ENCODE measurements at regions not wholly inside any gene's neighbourhood (a gene's known extent, or its start where the extent isn't known, plus 50 kb on each side); places are given as distances from the start of the nearest gene placed in this dataset.
"Not testable (repeated sequence)": the region's sequence is repeated elsewhere in the genome, so short reads cannot be mapped to it uniquely, and the experiment has no call there.

DNA sequence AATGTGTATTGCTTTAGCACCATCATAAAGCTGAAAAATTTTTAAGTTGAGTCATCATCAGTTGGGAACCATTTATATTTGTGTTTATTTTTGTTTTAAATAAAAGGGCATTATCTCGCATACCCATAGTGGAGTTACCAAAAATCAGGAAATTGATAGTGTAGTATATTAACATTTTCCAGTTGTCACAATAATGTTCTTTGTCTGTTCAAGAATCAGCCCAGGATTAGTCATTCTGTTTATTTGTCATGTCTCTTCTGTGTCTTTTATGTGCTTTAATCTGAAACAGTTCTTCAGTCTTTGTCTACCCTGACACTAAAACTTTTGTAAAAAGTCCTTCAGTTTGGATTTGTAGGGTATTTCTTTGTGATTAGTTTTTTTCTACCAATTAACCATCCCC, 827.8 kb upstream of the ZWINT start:
- DNase-seq (ENCODE audit: low spot score) = no peak

DNA sequence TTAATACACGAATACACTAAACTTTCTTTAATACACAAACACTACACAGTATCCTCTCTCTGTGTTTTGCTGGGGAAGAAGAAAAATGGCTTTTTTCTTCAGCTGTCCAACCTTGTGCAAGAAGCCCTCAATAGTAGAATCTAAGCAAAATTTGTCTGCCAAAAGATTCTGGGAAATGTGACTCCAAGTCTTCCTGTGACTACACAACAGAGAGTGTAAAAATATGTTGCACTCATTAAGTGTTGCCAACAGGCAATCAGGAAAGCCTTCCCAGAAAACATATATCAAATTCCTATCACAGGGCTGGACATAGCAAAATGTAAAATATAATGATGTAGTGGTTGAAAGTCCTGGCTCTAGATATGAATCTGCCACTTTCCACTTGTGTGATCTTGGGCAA, 825.1 kb upstream of the ZWINT start:
- DNase-seq (ENCODE audit: low spot score) = no peak

DNA sequence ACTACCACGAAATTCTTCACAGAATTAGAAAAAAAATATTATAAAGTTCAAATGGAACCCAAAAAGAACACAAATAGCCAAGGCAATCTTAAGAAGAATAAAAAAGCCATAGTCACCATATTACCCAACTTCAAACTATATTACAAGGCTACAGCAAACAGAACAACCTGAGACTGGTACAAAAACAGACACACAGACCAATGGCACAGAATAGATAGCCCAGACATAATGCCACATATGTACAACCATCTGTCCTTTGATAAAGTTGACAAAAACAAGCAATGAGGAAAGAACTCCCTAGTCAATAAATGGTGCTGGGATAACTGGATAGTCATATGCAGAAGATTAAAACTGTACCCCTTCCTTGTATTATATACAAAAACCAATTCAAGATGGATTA, 808.5 kb upstream of the ZWINT start:
- DNase-seq (ENCODE audit: low spot score) = no peak

DNA sequence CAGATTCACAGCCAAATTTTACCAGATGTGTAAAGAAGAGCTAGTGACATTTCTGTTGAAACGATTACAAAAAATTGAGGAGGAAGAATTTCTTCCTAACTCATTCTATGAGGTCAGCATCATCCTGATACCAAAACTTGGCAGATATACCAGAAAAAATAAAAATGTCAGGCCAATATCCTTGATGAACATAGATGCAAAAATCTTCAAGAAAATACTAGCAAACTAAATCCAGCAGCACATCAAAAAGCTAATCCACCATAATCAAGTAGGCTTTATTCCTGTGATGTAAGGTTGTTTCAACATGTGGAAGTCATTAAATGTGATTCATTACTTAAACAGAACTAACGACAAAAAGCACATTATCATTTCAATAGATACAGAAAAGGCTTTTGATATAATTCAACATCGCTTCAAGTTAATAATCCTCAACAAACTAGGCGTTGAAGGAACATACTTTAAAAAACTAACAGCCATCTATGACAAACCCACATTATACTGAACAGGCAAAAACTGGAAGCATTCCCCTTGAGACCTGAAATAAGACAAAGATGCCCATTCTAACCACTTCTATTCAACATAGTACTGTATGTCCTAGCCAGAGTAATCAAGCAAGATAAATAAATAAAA, 807.7 kb upstream of the ZWINT start:
- DNase-seq (ENCODE audit: low spot score) = no peak

DNA sequence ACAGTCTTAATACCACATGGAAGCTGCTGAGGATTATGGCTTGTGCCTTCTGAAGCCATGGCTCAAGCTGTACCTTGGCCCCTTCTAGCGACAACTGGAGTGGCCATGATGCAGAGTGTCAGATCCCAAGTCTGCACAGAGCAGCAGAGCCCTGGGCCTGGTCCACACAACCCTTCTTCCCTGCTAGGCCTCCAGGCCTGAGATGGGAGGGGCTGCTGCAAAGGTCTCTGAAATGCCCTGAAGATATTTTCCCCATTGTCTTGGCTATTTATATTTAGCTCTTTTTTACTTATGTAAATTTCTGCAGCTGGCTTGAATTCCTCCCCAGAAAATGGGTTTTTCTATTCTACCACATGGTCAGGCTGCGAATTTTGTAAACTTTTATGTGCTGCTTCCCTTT, 804.6 kb upstream of the ZWINT start:
- DNase-seq (ENCODE audit: low spot score) = no peak

DNA sequence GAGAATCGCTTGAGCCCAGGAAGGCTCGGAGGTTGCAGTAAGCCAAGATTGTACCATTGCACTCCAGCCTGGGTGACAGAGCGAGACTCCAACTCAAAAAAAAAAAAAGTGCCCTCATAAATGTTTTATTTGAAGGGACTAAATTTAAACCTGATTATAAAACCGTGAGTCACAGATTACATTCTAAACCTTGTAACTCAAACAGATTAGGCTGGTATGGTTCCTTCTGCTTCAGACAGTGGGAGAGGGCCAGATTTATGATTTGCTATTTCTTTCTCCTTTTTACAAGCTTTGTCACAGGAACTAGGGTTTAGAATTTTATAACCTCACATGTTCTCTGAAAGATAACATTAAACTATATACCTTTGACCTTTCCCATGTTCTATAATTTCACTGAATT, 801.2 kb upstream of the ZWINT start:
- no peak for DNase-seq (ENCODE audit: low spot score)

DNA sequence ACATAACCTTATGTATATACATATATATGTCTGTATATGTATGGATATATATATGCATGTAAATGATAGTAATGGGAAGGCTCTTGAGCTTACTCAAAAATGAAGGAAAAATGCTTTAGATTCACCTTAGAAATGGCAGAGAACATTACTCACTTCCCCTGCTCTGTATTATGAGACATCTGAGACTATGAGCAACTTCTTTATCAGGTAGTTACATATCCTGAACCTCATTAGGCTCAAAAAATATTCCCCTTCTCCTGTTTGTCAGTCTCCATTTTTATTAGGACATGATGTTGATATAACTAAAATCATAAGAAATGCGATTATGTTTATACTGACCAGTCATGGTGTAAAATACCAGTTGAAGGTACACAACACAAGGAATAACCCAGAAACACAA, 800.1 kb upstream of the ZWINT start:
- DNase-seq (ENCODE audit: low spot score) = no peak

DNA sequence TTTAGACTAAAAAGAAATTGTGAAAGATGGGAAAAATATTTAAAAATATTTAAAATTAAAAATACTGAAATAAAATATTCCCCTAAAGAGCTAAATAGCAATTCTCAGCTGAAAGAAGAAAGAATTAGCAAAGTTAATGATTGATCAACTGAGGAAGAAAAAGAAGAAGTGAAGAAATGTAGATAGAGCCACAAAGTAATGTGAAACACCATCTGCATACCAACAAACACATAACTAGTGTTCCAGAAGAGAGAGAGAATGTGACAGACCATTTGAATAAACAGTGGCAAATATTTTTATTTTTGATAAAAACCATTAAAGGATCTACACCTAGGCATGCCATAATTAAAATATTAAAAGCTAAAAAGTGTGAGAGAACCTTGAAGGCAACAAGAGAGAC, 784.5 kb upstream of the ZWINT start:
- DNase-seq (ENCODE audit: low spot score) = no peak

DNA sequence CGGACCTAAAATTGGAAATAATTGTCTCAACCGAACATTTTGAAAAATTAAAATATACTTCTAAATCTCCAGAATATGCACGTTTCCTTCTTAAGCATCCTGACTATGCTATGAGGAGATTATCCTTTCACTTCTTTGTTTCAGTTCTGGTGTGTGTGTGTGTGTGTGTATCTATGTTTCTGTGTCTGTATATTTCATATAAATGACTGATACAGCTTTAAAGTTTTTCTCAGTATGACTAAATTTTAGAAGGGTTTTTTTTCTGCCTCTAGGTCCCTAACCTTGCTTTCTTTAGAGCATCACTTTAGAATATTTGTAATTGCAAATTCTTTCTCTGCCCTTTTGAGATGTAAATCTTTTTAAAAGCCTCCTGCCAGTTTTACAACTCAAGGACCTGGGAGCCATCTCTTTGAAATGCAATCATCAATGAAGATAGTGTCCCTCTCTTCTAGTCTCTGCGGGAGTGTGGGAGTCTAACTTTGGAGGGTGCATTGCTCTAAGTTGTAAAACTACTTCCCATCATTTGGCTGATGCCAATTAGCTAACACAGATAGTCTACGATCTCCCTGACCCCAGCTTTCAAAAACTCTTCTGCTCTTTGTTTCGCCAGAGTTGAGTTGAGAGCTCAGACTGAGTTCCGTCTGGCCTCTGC, 782.0 kb upstream of the ZWINT start:
- no peak for DNase-seq (ENCODE audit: low spot score)

DNA sequence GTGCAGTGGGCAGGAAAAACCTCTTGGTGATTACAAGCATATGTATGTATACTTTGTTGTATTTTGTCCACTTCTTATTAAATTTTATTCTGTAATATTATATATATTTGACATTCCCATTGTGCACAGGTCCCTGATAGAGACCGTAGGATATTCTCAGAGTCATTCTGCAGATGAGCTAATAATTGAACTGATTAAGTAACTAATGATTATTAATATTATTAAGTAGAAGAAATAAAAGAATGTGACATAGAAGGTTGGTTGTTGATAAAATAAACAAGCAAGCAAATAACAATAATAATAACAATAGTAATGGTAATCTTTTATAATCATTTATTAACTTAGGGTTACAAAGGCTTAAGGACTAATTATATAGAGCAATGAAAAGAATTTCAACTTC, 780.6 kb upstream of the ZWINT start:
- DNase-seq (ENCODE audit: low spot score) = no peak

DNA sequence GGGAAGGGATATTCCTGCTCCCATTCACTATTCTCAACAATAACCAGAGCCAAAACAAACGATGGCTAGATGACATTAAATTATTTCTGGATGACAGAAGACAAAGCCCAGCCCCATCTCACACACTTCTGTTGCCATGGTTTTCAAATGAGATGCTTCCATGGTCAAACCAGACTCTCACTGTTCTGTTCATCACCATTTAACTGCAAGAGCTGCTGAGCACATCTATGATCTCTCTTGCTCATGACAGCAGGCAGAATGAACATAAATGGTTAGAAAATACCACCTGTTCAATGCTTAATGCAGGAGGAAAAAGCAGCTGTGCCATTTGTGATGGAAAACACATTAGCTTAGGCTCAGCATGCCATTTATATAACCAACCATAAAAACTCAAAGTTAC, 758.6 kb upstream of the ZWINT start:
- no peak for DNase-seq (ENCODE audit: low spot score)

DNA sequence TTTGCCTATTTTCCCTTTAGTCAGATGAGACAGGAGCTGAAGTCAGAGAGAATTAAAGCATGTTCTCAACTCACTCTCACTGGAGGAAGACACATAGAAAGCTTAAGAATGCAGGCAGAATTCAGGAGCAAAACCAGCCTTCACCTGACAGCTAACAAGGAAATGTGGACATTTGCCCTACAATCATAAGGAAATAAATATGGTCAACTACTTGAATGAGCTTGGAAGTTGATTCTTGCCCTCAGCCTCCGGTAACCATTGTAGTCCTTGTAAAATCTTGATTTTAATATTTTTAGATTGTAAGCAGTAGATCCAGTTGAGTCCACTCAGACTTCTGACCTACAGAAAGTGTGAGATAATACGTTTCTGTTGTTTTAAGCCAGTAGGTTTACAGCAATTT, 752.5 kb upstream of the ZWINT start:
- no peak for DNase-seq (ENCODE audit: low spot score)

DNA sequence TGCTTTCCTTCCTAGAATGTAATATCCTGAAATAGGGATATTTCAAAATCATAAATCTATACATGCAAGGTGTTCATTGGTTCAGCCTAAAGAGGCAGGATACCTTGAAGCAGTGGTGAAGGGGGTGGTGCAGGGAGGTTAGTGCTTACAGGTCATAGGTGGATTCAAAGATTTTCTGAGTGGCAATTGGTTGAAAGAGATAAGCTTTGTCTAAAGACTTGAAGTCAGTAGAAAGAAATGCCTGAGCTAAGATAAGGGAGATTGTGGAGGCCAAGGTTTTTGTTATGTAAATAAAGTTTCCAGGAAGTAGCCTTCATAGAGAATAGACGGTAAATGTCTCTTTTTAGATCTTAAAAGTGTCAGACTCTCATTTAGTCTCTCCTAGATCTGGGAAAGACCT, 741.2 kb upstream of the ZWINT start:
- DNase-seq (ENCODE audit: low spot score) = no peak

DNA sequence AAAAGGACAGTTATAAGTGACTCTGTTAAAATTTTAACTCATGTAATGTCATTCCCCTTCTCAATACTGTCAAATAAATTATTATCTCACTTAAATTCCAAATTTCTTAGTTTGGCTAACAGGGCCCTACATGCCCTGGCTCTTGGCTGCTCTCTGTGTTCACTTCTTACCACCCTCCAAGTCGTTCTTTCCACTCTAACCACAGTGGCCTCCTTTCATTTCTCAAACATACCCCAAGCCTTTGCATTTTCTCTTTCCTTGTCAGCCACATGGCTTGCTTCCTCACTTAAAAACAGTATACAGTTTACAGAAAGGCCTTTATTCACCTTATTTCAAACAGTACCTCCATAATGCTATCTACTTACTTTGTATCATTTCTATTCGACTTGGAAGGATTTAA, 737.1 kb upstream of the ZWINT start:
- no peak for DNase-seq (ENCODE audit: low spot score)

DNA sequence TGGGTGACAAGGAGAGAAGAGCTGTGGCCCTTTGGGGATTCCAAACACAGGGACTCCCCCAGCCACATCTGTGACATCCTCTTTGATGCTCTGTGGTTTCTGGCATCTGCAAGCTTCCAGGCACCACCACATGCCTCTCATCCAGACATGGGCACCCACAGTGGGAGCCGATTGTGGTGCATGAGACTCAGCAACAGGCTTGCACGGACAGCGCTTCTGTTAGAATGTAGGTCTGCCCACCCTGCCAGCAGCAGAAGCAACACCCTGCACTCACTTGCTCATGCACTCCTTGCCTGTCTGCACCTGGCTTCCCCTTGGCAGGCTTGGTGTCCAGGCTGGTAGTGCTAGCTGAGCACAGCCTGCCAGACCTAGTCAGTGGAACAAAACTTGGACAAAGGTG, 735.0 kb upstream of the ZWINT start:
- DNase-seq (ENCODE audit: low spot score) = no peak

DNA sequence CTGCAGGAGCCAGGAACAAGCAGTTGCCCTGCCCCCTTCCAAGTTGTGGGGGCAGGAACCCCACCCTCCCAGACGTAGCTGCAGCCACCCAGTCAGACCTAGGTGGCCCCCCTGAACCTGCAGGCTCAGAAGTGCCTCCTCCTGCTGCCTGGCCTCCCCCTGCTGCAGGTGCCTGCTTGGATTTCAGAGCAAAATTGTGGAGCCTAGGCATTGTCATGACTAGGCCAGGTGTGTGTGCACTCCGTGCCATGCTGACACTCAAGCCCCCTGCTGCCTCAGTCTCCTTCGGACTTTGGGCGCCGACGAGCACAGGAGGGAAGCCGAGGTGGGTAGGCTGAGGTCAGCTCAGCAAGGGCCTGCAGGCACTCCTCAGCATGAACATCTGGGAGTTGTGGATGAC, 733.9 kb upstream of the ZWINT start:
- no peak for DNase-seq (ENCODE audit: low spot score)

DNA sequence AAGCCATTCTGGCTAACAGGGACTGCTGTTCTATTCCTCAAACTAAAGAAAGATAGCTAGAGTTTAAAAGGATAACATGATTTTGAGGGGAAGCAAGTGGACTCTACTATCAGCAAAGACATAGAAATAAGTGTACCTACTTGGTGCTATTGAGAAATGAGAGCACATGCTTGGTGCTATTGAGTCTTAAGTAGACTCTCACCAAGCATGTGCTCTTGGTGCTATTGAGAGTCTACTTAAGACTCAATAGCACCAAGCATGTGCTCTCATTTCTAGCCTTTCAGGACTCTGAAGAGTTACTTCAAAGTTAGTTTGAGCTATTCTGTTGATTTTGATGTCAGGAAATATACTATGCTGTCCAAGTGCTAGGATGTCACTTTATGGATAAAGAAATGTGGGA, 733.0 kb upstream of the ZWINT start:
- no peak for DNase-seq (ENCODE audit: low spot score)

DNA sequence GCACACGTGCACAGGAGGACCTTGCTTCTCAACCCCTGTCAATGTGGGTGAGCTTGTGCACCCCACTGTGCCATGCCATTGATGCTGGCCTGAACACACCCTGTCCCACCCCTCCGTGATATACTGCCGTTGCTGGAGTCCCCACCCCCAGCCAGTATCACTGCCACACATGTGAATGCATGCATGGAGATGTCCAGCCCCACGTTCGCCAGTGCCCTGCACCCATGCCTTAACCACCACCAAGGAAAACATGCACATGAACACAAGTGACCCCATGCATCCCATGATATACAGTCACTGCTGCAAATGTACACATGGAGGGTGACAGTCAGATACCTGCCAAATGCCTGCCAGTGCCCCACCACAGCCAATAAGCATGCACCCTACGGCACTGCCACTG, 692.5 kb upstream of the ZWINT start:
- DNase-seq (ENCODE audit: low spot score) = no peak

DNA sequence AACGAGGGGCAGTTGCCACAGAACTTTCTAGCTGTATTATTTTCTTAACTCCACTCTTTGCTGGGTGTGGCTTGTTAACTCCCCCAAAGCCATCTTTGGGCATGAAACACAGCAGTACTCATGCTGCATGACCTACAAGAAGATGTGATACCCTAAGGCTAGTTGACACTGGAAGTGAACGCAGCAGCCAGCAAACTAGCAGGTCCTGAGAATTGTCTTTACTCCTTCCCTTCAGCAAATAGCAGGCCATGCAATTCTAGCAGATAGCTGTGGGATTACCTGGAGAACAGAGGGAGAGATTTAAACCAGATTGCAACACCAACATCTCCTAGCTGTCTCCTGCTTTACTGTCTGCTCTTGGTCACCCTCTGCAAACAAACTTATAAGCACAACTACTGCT, 688.0 kb upstream of the ZWINT start:
- DNase-seq (ENCODE audit: low spot score) = no peak

DNA sequence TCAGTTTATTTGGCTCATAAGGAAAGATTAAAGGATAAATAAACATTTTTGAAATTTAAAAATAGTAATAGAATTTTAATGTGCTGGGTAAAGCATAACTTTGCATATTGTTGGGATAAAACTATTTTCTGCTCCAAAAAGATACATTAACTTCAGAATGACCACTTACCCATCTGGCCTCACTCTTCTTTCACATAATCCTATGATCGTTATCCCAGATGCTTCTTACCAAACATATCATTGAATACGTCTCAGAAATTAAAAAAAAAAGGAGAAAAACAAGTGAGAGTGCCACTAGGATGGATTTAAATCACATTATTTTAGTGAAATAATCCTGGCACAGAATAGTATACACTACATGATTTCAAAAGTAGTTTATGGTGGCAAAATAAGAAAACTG, 677.5 kb upstream of the ZWINT start:
- no peak for DNase-seq (ENCODE audit: low spot score)

DNA sequence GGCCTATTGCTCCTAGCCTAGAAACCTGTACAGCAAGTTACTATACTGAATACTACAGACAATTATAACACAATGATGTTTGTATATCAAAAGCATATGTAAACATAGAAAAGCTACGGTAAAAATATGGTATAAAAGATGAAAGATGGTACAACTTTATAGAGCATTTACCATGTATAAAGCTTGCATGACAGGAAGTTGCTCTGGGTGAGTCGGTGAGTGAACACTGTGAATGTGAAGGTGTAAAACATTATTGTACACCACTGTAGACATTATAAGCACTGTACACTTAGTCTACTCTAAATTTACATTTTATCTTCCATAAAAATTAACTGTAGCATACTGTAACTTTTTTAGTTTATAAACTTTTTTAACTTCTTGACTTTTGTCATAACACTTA, 674.3 kb upstream of the ZWINT start:
- DNase-seq (ENCODE audit: low spot score) = no peak

DNA sequence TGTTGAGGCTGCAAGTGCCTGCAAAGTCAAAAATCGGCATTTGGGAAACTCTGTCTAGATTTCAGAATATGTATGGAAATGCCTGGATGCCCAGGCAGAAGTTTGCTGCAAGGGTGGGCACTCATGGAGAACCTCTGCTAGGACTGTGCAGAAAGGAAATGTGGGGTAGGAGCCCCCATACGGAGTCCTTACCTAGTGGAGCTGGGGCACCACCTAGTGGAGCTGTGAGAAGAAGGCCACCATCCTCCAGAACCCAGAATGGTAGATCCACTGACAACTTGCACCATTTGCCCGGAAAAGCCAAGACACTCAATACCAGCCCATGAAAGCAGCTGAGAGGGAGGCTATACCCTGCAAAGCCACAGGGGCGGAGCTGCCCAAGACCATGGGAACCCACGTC, 671.2 kb upstream of the ZWINT start:
- not testable (repeated sequence) for DNase-seq (ENCODE audit: low spot score)

DNA sequence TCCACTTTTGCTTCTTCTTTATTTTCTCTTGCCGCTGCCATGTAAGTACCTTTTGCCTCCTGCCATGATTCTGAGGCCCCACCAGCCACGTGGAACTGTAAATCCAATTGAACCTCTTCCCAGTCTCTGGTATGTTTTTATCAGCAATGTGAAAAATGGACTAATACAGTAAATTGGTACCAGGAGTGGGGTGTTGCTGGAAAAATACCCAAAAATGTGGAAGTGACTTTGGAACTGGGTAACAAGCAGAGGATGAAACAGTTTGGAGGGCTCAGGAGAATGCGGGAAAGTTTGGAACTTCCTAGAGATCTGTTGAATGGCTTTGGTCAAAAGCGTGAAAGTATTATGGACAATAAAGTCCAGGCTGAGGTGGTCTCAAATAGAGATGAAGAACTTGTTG, 670.3 kb upstream of the ZWINT start:
- no peak for DNase-seq (ENCODE audit: low spot score)

DNA sequence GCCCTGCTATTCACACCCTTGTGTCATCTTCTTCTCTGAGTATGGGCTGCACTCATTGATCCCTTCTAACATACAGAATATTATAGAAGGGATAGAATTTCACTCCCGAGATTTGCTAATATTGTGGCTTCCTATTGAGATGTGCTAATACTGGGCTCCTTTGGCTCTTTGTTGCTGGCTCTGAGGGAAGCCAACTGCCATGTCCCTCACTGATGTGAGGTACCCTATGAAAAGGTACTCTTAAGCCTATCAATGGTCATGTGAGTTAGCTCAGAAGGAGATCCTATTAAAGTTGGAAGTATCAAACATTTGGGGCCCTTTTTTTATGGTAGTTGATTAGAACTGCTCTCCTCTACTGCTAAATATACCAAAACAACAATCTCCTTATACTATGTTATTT, 665.2 kb upstream of the ZWINT start:
- DNase-seq (ENCODE audit: low spot score) = no peak
